ENCODE measurements at regions not wholly inside any gene's neighbourhood (a gene's known extent, or its start where the extent isn't known, plus 50 kb on each side); places are given as distances from the start of the nearest gene placed in this dataset.

DNA sequence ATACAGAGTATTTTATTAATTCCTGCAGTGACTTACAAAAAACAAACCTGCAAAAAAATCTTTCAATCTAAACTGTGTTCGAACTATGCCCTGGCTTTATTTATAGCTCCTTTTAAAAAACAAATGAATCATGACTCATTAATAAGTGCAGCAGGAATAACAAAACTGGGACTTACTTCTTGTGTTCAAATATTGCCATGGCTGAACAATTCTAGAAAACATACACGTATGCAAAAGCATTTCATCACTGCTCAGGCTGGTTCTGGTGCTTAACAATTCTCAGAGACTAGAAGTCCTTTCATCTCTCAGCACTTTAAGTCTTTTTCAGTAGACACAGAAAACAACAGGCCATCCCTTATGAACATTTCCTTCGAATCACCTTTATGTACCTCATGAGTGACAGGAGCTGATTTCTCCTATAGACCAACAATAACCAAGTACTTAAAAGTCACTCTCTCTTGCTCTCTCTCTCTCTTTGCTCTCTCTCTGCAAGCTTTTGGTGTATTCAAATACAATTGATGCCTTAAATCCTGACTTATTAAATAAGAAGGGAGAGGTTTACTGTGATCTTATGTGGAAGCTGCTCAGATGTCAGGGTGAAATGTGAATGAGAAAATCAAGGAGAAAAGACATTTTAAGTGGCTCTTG lies 268.8 kb downstream of the TTC8 start:
- no peak for TF ChIP-seq CTCF (IDR thresholded peaks at IDR 0.05)
- TF ChIP-seq EZH2 (IDR thresholded peaks at IDR 0.05; ENCODE audit: borderline replicate concordance, insufficient read depth, low read depth, low read length, poor library complexity, severe bottlenecking) = no peak

Data from B cell (primary cell).